Heart left ventricle (tissue), 13 donors: ENCODE measurements at regions not wholly inside any gene's neighbourhood (a gene's known extent, or its start where the extent isn't known, plus 50 kb on each side); places are given as distances from the start of the nearest gene placed in this dataset.

Source experiments
- POLR2A ChIP-seq, 2 donors: fragments of 450-650 bp; IDR thresholded peaks; one replicate each; pipeline ENCODE4 v1.6.1; 2017; ENCODE audit warnings: antibody characterized with exemption in 2 of 2, mild to moderate bottlenecking in 2 of 2, moderate library complexity in 2 of 2
- TF ChIP-seq, protein P1 (sequence below), 12 donors: fragments of 200-600 bp; sonication (generic) in 4 of 12; IDR thresholded peaks; one replicate each; pipeline versions ENCODE4 v1.5.0 to v1.8.0; 2018 to 2022; ENCODE audit warnings: antibody characterized with exemption in 12 of 12, mild to moderate bottlenecking in 5 of 12
- donor health status: ischemic (EF 13 %, LVEDD 7.1; RV severe dilation, severe dysfunction).
- donor health status: DM: no; HTN: yes; CAD: no.
- donor health status: DM: no; HTN: no; CAD: no.
- donor health status: ischemic (EF 25% LVEDD 6.9; RV normal size, moderate dysfunction).
- donor health status: ischemic (EF 25% LVEDD 5.7; RV mildly dilated, moderate dysfunction).
- donor health status: ischemic (EF 35%, LVEDD 5.7; RV mildly dilated, moderate dysfunction).
- donor health status: nonischemic (EF 11% LVEDD 7.7; RV severe dilation, severe dysfunction).
- donor health status: DM: yes; HTN: yes; CAD: no.
- donor health status: PGD.
- donor health status: ischemic (EF 29% LVEDD 5.4; RV normal size, mild dysfunction).
- donor health status: nonischemic (EF 23%, LVEDD 6.1; RV moderate dilation, normal function).

DNA sequence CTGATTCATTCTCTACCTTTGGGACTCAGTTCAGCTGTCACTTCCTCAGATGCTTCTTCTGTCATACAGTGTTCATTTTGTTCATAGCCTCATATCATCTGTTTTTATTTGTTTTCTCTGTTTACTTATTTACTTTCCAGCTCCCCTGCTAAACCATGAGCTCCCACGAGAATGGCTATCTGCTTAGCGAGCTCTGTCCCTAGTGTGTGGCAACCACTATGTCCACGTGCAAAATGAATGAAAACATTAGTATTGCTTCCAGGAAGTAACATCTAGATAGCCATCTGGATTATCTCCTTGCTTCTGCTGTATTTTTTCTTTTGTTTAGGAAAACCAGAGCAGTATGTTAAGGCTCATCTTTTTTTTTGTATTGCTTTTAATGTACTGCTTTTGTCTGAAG, 417.0 kb upstream of the SLC35B3 start:
- TF ChIP-seq POLR2A (IDR thresholded peaks at IDR 0.05) = no peak
- TF ChIP-seq, protein P1, sequence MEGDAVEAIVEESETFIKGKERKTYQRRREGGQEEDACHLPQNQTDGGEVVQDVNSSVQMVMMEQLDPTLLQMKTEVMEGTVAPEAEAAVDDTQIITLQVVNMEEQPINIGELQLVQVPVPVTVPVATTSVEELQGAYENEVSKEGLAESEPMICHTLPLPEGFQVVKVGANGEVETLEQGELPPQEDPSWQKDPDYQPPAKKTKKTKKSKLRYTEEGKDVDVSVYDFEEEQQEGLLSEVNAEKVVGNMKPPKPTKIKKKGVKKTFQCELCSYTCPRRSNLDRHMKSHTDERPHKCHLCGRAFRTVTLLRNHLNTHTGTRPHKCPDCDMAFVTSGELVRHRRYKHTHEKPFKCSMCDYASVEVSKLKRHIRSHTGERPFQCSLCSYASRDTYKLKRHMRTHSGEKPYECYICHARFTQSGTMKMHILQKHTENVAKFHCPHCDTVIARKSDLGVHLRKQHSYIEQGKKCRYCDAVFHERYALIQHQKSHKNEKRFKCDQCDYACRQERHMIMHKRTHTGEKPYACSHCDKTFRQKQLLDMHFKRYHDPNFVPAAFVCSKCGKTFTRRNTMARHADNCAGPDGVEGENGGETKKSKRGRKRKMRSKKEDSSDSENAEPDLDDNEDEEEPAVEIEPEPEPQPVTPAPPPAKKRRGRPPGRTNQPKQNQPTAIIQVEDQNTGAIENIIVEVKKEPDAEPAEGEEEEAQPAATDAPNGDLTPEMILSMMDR (IDR thresholded peaks at IDR 0.05) = no peak
